Right lobe of liver (tissue), 6 donors: ENCODE measurements at regions not wholly inside any gene's neighbourhood (a gene's known extent, or its start where the extent isn't known, plus 50 kb on each side); places are given as distances from the start of the nearest gene placed in this dataset.

Source experiments
- ATAC-seq, 4 donors: fragments of 200-7000 bp; cut with Tn5 transposase; one replicate each; pipeline ENCODE4 v1.9.1; 2020; ENCODE audit warnings: mild to moderate bottlenecking in 4 of 4, moderate library complexity in 4 of 4
- DNase-seq, 3 donors: peaks; one replicate each; pipeline ENCODE4 v3.0.0-alpha.2; 2020
- H3K27ac ChIP-seq, 3 donors: fragments of 200-600 bp; one replicate each; pipeline ENCODE4 v1.8.0; 2022
- H3K27me3 ChIP-seq, 2 donors: fragments of 200-600 bp; one replicate each; pipeline ENCODE4 v1.8.0; 2022
- H3K36me3 ChIP-seq, 4 donors: fragments of 200-600 bp; sonication (generic) in 1 of 4; one replicate each; pipeline versions ENCODE4 v1.5.1 to v1.8.0; 2017 to 2022; ENCODE audit warnings: control low read depth in 1 of 4
- H3K4me1 ChIP-seq, 4 donors: fragments of 200-600 bp; sonication (generic) in 1 of 4; one replicate each; pipeline versions ENCODE4 v1.5.1 to v1.8.0; 2017 to 2022; ENCODE audit warnings: control low read depth in 1 of 4
- H3K4me3 ChIP-seq, 3 donors: fragments of 200-600 bp; one replicate each; pipeline ENCODE4 v1.8.0; 2022
- H3K9me3 ChIP-seq, 4 donors: fragments of 200-600 bp; sonication (generic) in 1 of 4; one replicate each; pipeline versions ENCODE4 v1.5.1 to v1.8.0; 2017 to 2022; ENCODE audit warnings: control low read depth in 1 of 4
- POLR2A ChIP-seq: fragments of 450-650 bp; IDR thresholded peaks from one replicate; pipeline ENCODE4 v1.6.1; 2017; ENCODE audit warnings: antibody characterized with exemption, mild to moderate bottlenecking
- WGBS: methylation state at CpG from one replicate; pipeline ENCODE4 v1.1.6; 2018; ENCODE audit warnings: low coverage, low lambda C conversion rate; ENCODE audit not compliant: insufficient coverage; ENCODE audit errors: missing lambda C conversion rate; 5-methylcytosine and 5-hydroxymethylcytosine counted together
- intact Hi-C, 2 donors: fragments of 100-400 bp; cut with DNase I; formaldehyde crosslinking; loops; one replicate each; pipeline versions ENCODE4 v1.11.2 to v1.14.1; 2022
- TF ChIP-seq, protein P1 (sequence below), 4 donors: fragments of 200-600 bp in 3 of 4; fragments of 450-650 bp in 1 of 4; IDR thresholded peaks; one replicate each; pipeline versions ENCODE4 v1.5.1 to v1.8.0; 2016 to 2022; ENCODE audit warnings: antibody characterized with exemption in 4 of 4, mild to moderate bottlenecking in 2 of 4
- donor health status: DM: no; HTN: yes; CAD: no.
- donor health status: DM: no; HTN: no; CAD: no.
- donor health status: DM: no; HTN: no; CAD: no.
- donor health status: DM: no; HTN: yes; CAD: no.
- donor health status: DM: no; HTN: yes; CAD: no.

- Histone ChIP-seq H3K4me1 (peaks cover 0 to 4% (median 0%) of the 10 kb centered on the region in 4 donors), H3K27ac (no peak overlapping the region), H3K36me3 (no peaks in the 10 kb centered on the region), H3K9me3 (no peaks in the 10 kb centered on the region), H3K4me3 (no peak overlapping the region), H3K27me3 (no peaks in the 10 kb centered on the region)
- intact Hi-C loops, result no loop called here
- WGBS, result no CpG with 5 or more reads among the region's 2 CpGs
- DNase-seq (no peak), ATAC-seq (no peak)
- TF ChIP-seq POLR2A, result no peak
- TF ChIP-seq, protein P1, sequence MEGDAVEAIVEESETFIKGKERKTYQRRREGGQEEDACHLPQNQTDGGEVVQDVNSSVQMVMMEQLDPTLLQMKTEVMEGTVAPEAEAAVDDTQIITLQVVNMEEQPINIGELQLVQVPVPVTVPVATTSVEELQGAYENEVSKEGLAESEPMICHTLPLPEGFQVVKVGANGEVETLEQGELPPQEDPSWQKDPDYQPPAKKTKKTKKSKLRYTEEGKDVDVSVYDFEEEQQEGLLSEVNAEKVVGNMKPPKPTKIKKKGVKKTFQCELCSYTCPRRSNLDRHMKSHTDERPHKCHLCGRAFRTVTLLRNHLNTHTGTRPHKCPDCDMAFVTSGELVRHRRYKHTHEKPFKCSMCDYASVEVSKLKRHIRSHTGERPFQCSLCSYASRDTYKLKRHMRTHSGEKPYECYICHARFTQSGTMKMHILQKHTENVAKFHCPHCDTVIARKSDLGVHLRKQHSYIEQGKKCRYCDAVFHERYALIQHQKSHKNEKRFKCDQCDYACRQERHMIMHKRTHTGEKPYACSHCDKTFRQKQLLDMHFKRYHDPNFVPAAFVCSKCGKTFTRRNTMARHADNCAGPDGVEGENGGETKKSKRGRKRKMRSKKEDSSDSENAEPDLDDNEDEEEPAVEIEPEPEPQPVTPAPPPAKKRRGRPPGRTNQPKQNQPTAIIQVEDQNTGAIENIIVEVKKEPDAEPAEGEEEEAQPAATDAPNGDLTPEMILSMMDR (IDR thresholded peaks at IDR 0.05), result no peak
Observed at GRCh38 chrX:115906276-115906675, 264.3 kb upstream of the AGTR2 start.

GRCh38 chrX:115906881-115907280 is 263.7 kb upstream of the AGTR2 start:
- Histone ChIP-seq H3K27me3 (no peaks in the 10 kb centered on the region), H3K4me3 (no peak overlapping the region), H3K27ac (no peak overlapping the region), H3K4me1 (peaks cover 0 to 4% (median 0%) of the 10 kb centered on the region in 4 donors), H3K9me3 (no peaks in the 10 kb centered on the region), H3K36me3 (no peaks in the 10 kb centered on the region)
- ATAC-seq (peak in 3 of 4 donors; percentile 35 to 77 (median 60)), DNase-seq (no peak)
- WGBS, result no CpG with 5 or more reads among the region's 3 CpGs
- intact Hi-C loops, result no loop called here
- TF ChIP-seq, protein P1 (IDR thresholded peaks at IDR 0.05), result no peak
- TF ChIP-seq POLR2A, result no peak

DNA sequence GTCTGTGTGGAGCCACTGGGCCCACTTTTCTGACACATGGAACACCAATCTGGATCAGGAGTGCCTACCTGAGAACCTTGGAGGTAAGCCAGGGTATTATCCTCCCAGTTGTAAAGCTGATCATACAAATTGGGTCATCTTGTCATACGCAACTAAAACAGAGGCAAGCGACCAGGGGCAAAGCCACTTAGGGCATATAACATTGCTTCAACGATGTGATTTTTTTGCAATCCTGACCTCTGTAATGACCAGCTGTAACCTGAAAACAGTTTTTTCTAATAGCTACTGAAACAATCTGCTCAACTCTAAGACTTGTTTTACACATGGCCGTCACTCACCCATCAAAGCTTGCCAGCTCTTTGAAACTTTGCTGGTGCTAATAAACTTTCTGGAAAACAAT is 261.5 kb upstream of the AGTR2 start:
- 32% methylated on average over 2 of the region's 4 CpGs for WGBS
- TF ChIP-seq, protein P1 (IDR thresholded peaks at IDR 0.05), result no peak
- no peak for TF ChIP-seq POLR2A

GRCh38 chrX:115911967-115912366 is 258.6 kb upstream of the AGTR2 start:
- no peak for DNase-seq
- no peaks in the 10 kb centered on the region for H3K9me3 ChIP-seq
- no peaks in the 10 kb centered on the region for H3K36me3 ChIP-seq
- 60% methylated on average over 1 of the region's 2 CpGs for WGBS
- H3K4me1 ChIP-seq, result peaks cover 0 to 4% (median 0%) of the 10 kb centered on the region in 4 donors
- no peak overlapping the region for H3K4me3 ChIP-seq
- H3K27me3 ChIP-seq, result no peaks in the 10 kb centered on the region
- no peak overlapping the region for H3K27ac ChIP-seq
- intact Hi-C loops, result no loop called here
- ATAC-seq, result peak in 1 of 4 donors; percentile 20
- no peak for TF ChIP-seq POLR2A
- TF ChIP-seq, protein P1 (IDR thresholded peaks at IDR 0.05), result no peak

More for the DNA sequence above, 261.5 kb upstream of the AGTR2 start:
- Histone ChIP-seq H3K4me3 (no peak overlapping the region), H3K36me3 (no peaks in the 10 kb centered on the region), H3K27ac (no peak overlapping the region), H3K4me1 (peaks cover 0 to 4% (median 0%) of the 10 kb centered on the region in 4 donors), H3K9me3 (no peaks in the 10 kb centered on the region), H3K27me3 (no peaks in the 10 kb centered on the region)
- no peak for DNase-seq
- peak in 3 of 4 donors; percentile 34 to 71 (median 63) for ATAC-seq
- intact Hi-C loops, result no loop called here
